Activated CD4-positive, alpha-beta memory T cell treated with anti-CD3 and anti-CD28 coated beads, Interleukin-2, amount 10 ng/mL, durations not matched to agents 7 days and 5 days (primary cell): ENCODE measurements at regions not wholly inside any gene's neighbourhood (a gene's known extent, or its start where the extent isn't known, plus 50 kb on each side); places are given as distances from the start of the nearest gene placed in this dataset.

ENCODE experiments used
- CTCF ChIA-PET: fragments of 350-600 bp; sonication (Branson Sonifier 250); formaldehyde crosslinking; loops from one replicate; lab custom pipeline; 2021; ENCODE audit warnings: antibody characterized with exemption, inconsistent platforms; lab: Charles Lee
- POLR2A ChIA-PET: fragments of 350-600 bp; sonication (Branson Sonifier 250); formaldehyde crosslinking; loops from one replicate; lab custom pipeline; 2021; ENCODE audit warnings: antibody characterized with exemption; lab: Charles Lee
- DNase-seq: peaks from one replicate; pipeline ENCODE4 v3.0.0-alpha.2; 2020
- H3K27ac Mint-ChIP-seq: one replicate; pipeline ENCODE4 v1.8.0; 2021; ENCODE audit warnings: mild to moderate bottlenecking, mixed read lengths
- H3K27me3 Mint-ChIP-seq: one replicate; pipeline ENCODE4 v1.8.0; 2021; ENCODE audit warnings: mixed read lengths
- H3K36me3 Mint-ChIP-seq: one replicate; pipeline ENCODE4 v1.8.0; 2021; ENCODE audit warnings: low read depth, mixed read lengths
- H3K4me1 Mint-ChIP-seq: one replicate; pipeline ENCODE4 v1.8.0; 2021; ENCODE audit warnings: mixed read lengths
- H3K4me3 Mint-ChIP-seq: one replicate; pipeline ENCODE4 v1.8.0; 2021; ENCODE audit warnings: mild to moderate bottlenecking, mixed read lengths
- H3K9me3 Mint-ChIP-seq: one replicate; pipeline ENCODE4 v1.8.0; 2021; ENCODE audit warnings: mixed read lengths

DNA sequence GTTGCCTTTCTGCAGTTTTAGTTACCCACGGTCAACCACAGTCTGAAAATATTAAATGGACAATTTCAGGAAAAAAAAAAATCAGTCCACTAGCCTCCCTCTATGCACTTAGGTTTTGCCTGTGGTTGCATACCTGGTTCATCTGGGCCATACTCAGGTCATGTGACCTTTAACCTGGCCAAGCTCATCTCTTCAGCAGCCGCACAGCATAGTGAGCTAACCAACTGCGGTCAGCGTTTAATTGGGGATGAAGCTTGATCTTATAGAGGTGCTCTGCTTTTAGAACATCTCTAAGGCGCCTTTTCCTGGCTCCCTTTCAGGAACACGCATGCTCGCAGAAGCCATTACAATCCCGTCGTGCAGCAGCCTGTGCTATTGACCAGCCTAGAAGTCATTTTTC is 177.2 kb upstream of the HMGA2 start:
- CTCF ChIA-PET = no interaction called here
- POLR2A ChIA-PET = no interaction called here
- no peak for DNase-seq
- Mint-ChIP-seq H3K27me3 (peaks cover 2% of the 10 kb centered on the region), H3K27ac (no peak overlapping the region), H3K36me3 (no peaks in the 10 kb centered on the region), H3K4me3 (no peak overlapping the region), H3K4me1 (no peaks in the 10 kb centered on the region), H3K9me3 (no peaks in the 10 kb centered on the region)

DNA sequence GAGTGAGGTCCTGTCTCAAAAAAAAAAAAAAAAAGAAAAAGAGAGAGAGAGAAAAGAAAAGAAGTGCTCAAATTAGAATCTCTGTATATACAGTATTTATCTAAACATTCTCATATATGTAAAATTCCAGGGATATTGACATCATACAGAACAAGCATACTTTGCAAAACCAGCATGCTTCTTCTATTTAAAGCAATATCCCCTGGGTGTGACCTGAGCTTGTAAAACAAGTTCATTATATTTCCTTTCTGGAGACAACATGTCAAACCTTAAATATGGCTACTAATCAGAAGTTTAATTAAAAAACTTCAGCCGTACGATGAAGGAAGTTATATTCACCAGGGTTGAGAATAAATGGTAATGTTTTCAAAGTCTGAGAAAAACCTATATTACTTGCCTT is 175.8 kb upstream of the HMGA2 start:
- no peaks in the 10 kb centered on the region for H3K4me1 Mint-ChIP-seq
- POLR2A ChIA-PET = no interaction called here
- H3K27ac Mint-ChIP-seq = no peak overlapping the region
- no peaks in the 10 kb centered on the region for H3K9me3 Mint-ChIP-seq
- DNase-seq = no peak
- no peak overlapping the region for H3K4me3 Mint-ChIP-seq
- H3K36me3 Mint-ChIP-seq = no peaks in the 10 kb centered on the region
- CTCF ChIA-PET = no interaction called here
- peaks cover 2% of the 10 kb centered on the region for H3K27me3 Mint-ChIP-seq

DNA sequence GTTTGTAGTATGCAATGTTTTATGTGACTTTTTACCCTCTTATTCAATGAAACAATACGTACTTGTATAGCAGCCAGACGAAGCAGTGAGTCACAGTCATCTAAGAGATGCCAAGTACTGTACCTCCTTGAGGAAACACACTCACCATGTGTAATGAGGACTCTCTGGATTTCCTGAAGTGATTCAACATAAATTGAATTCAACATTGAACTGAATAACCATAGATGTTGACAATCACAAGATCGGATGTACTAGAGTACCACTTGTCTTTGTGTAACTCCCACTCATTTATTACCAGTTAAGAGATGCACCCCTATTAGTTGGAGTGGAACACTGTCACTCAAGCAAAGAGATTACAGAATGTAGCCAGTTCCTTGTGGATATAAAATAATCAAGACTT is 175.2 kb upstream of the HMGA2 start:
- H3K9me3 Mint-ChIP-seq = no peaks in the 10 kb centered on the region
- CTCF ChIA-PET = no interaction called here

DNA sequence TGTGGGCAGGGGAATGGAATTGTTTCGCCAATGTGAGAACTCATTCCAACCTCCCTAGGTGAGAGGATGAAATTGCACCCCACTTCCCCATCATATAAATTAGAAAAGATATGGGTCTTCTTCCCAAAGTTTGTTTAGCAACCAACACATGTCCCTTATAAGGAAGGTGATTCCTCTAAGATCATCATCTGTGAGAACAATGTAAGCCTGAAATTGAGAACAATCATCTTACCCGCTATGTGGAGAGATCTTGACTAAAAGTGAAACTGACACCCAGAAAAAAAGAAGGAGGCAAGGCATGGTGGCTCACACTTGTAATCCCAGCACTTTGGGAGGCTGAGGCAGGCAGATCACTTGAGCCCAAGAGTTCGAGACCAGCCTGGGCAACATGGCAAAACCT is 173.2 kb upstream of the HMGA2 start:
- no peaks in the 10 kb centered on the region for H3K4me1 Mint-ChIP-seq
- DNase-seq = no peak
- CTCF ChIA-PET = no interaction called here
- H3K36me3 Mint-ChIP-seq = no peaks in the 10 kb centered on the region
- no peaks in the 10 kb centered on the region for H3K9me3 Mint-ChIP-seq
- POLR2A ChIA-PET = no interaction called here
- no peak overlapping the region for H3K4me3 Mint-ChIP-seq
- H3K27ac Mint-ChIP-seq = no peak overlapping the region
- H3K27me3 Mint-ChIP-seq = peaks cover 2% of the 10 kb centered on the region

More for the DNA sequence above, 175.2 kb upstream of the HMGA2 start:
- H3K36me3 Mint-ChIP-seq = no peaks in the 10 kb centered on the region
- no peak for DNase-seq
- H3K27me3 Mint-ChIP-seq = peaks cover 2% of the 10 kb centered on the region
- no peaks in the 10 kb centered on the region for H3K4me1 Mint-ChIP-seq
- POLR2A ChIA-PET = no interaction called here
- no peak overlapping the region for H3K27ac Mint-ChIP-seq
- H3K4me3 Mint-ChIP-seq = no peak overlapping the region

DNA sequence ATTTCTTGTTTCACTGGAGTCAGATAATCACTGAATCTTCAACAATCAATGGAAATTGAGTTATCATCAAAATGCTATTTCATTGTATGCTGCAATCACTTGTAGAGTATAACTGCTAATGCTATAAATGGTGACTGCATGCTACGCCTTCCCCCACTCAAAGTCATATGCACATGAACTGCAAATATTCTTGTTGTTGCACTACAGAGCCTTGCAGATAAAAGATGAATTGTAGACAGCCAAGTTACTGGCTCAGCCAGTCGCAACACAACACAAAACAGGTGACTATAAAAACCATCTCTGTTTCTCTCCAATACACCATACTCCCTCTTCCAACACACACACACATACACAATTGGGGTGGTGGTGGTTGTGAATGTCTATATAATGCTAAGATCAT is 171.0 kb upstream of the HMGA2 start:
- H3K4me3 Mint-ChIP-seq = no peak overlapping the region
- CTCF ChIA-PET = no interaction called here
- POLR2A ChIA-PET = no interaction called here

DNA sequence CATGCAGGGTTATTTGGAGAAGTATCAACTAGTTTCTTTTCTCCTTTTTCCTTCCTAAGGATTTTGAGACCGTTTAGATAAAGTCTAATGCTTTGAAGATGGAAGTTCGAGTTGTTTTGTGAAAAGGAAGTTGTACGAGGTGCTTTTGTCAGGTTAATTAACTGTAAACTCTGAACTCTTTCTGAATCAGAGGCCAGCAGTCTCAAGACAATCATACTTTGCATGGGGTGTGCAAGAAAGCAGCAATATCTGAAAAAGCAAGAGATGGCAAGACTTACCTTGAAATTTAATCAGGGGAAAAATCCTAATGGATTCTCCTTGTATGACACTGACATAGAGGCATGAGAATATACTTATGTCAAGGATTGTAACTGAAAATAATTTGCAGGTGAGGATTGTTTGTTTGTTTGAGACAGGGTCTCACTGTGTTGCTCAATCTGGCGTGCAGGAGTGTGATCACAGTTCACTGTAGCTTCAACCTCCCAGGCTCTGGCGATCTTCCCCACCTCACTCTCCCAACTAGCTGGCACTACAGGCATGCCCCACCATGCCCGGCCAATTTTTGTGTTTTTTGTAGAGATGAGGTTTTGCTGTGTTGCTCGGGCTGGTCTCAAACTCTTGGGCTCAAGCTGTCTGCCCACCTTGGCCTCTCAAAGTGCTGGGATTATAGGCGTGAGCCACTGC is 170.2 kb upstream of the HMGA2 start:
- DNase-seq = no peak
- CTCF ChIA-PET = no interaction called here
- H3K9me3 Mint-ChIP-seq = no peaks in the 10 kb centered on the region

More for the DNA sequence above, 171.0 kb upstream of the HMGA2 start:
- Mint-ChIP-seq H3K27ac (no peak overlapping the region), H3K36me3 (no peaks in the 10 kb centered on the region), H3K4me1 (peaks cover 3% of the 10 kb centered on the region), H3K9me3 (no peaks in the 10 kb centered on the region), H3K27me3 (peaks cover 2% of the 10 kb centered on the region)
- DNase-seq = no peak

DNA sequence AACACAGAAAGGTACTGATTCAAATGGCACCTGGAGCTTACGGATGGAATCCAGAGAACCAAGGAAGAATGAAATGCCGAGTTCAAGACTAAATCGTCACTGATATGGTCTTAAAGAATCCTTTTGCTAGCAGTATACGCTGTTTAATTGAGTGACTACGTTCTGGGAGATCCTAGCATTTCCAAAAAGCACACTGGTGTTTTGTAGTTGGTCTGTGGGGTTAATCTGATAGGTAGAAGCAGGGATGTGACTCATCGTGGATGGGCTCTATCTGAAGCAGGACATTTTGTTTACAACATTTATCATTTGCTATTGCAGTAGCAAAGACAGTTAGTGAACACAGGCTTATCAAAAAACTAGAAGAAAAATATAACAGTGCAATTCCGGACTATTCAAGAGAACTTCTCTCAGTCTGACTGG is 169.2 kb upstream of the HMGA2 start:
- Mint-ChIP-seq H3K4me3 (no peak overlapping the region), H3K27ac (no peak overlapping the region), H3K4me1 (peaks cover 3% of the 10 kb centered on the region), H3K9me3 (no peaks in the 10 kb centered on the region), H3K27me3 (peaks cover 8% of the 10 kb centered on the region), H3K36me3 (no peaks in the 10 kb centered on the region)
- POLR2A ChIA-PET = no interaction called here
- DNase-seq = no peak
- CTCF ChIA-PET = no interaction called here

More for the DNA sequence above, 170.2 kb upstream of the HMGA2 start:
- POLR2A ChIA-PET = no interaction called here
- Mint-ChIP-seq H3K27me3 (peaks cover 2% of the 10 kb centered on the region), H3K4me3 (no peak overlapping the region), H3K27ac (no peak overlapping the region), H3K4me1 (peaks cover 3% of the 10 kb centered on the region), H3K36me3 (no peaks in the 10 kb centered on the region)

DNA sequence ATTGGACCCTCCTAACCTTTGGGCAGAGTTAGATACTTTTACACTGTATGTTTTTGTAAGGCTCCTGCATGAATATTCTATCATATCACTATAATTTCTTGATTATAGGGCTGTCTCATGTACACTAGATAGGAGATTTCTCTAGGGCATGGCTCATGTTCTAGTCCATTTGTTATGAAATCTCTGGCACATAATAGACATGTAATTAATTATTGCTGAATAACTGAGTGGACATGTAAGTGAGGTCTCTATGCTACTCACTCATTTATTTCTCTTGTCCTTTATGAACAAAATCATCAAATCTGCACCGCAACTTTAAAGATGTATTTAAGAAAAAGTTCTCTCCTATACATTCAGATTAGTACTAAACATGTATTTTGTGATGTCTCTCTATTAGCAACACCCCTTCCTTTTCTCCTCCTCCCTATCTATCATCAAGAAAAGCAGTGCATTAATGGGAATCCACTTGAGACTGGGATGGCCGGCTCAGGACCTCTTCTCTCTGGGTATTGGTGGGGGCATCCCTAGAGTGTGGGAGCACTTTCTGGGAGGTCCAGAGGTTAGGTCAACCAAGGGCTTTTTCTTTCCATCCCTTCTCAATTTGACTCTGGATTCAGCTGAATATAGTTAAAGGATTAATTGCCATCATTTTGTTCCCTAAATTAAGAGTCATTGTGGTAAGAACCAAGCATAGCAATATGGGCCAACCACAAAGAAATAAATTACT is 168.0 kb upstream of the HMGA2 start:
- no peak overlapping the region for H3K4me3 Mint-ChIP-seq
- no peaks in the 10 kb centered on the region for H3K9me3 Mint-ChIP-seq
- DNase-seq = no peak
- H3K4me1 Mint-ChIP-seq = peaks cover 3% of the 10 kb centered on the region
- POLR2A ChIA-PET = no interaction called here
- CTCF ChIA-PET = no interaction called here
- H3K27ac Mint-ChIP-seq = no peak overlapping the region
- no peaks in the 10 kb centered on the region for H3K36me3 Mint-ChIP-seq
- peaks cover 8% of the 10 kb centered on the region for H3K27me3 Mint-ChIP-seq

DNA sequence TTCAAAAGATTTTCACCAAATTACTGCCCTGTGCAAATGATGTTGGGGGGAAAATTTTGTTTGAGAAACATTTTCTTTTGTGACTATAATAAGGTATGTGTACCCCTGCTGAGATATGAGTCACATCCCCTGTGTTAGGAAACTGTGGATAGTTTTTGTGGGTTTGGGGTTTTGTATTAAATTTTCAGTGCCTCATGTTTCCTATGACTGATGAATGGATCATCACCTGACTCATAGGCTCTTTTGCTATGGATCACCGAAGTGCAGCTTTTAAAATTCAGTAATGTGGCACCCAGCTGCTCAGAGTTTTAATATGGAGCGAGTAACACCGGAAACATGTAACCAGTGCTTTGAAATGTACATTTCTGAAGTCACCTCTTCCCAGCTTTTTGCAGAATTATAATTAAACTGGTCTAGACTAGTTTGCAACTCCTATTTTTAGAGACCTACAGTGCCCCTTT is 167.4 kb upstream of the HMGA2 start:
- Mint-ChIP-seq H3K4me1 (peaks cover 3% of the 10 kb centered on the region), H3K27ac (no peak overlapping the region), H3K9me3 (no peaks in the 10 kb centered on the region), H3K4me3 (no peak overlapping the region), H3K27me3 (peaks cover 8% of the 10 kb centered on the region), H3K36me3 (no peaks in the 10 kb centered on the region)
- ChIA-PET CTCF (no interaction called here), POLR2A (no interaction called here)
- no peak for DNase-seq

DNA sequence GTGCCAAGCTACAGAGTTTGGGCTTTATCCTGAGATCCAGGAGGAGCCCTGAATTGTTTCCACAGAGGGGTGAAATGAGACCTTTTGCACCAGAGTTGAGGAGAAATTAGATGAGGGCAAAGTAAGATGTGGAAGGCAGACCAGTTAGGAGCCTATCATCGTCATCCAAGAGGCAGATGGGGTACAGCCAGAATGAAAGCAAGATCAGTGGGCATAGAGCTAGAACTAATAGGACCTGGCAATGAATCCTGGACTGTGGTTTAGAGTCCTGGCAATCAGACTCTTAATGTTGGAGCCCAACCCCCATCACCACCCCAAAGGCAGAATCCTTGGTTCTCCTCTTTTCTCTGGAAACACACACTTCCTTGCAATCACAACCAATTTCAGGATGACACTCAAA is 166.6 kb upstream of the HMGA2 start:
- CTCF ChIA-PET = no interaction called here
- Mint-ChIP-seq H3K27me3 (peaks cover 8% of the 10 kb centered on the region), H3K36me3 (no peaks in the 10 kb centered on the region), H3K4me3 (no peak overlapping the region), H3K27ac (no peak overlapping the region), H3K9me3 (no peaks in the 10 kb centered on the region), H3K4me1 (peaks cover 3% of the 10 kb centered on the region)
- DNase-seq = no peak
- POLR2A ChIA-PET = no interaction called here

DNA sequence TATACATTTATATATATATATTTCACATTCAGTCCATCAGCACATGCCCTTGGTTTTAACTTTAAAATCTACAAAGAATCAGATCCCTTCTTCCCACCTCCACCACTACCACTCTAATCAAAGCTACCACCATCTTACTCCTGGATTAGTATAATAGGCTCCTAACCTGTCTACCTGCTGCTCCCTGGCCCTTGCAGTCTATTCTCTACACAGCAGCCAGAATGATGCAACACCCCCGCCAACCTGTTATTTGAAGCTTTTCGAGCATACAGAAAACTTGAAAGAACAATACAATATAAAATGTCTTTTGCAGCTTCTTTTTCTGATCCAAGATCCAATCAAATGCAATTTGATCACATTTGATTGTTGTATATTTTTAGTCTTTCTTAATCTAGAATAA is 165.9 kb upstream of the HMGA2 start:
- CTCF ChIA-PET = no interaction called here

DNA sequence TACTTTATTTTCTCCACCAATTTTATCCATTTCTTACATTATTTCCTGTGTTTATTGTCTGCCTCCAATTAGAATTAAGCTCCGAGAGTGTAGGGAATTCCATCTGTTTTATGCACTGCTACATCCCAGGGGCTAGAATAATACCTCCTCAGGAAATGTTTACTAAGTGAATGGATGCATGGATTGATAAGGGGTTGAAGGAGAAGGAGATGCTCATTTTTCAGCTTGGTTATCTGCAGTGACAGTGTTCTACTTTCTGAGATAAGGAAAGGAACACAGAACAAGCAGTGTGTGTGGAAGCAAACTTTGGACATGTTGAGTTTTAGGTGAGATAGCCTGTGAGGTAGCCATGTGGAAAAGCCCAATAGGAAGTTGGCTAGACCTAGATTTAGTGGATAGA is 164.6 kb upstream of the HMGA2 start:
- Mint-ChIP-seq H3K27me3 (peaks cover 8% of the 10 kb centered on the region), H3K27ac (no peak overlapping the region), H3K4me3 (no peak overlapping the region), H3K36me3 (no peaks in the 10 kb centered on the region), H3K9me3 (no peaks in the 10 kb centered on the region), H3K4me1 (peaks cover 3% of the 10 kb centered on the region)
- POLR2A ChIA-PET = no interaction called here
- no peak for DNase-seq
- CTCF ChIA-PET = no interaction called here

More for the DNA sequence above, 165.9 kb upstream of the HMGA2 start:
- POLR2A ChIA-PET = no interaction called here
- DNase-seq = no peak
- Mint-ChIP-seq H3K27me3 (peaks cover 8% of the 10 kb centered on the region), H3K4me1 (peaks cover 3% of the 10 kb centered on the region), H3K27ac (no peak overlapping the region), H3K4me3 (no peak overlapping the region), H3K9me3 (no peaks in the 10 kb centered on the region), H3K36me3 (no peaks in the 10 kb centered on the region)

DNA sequence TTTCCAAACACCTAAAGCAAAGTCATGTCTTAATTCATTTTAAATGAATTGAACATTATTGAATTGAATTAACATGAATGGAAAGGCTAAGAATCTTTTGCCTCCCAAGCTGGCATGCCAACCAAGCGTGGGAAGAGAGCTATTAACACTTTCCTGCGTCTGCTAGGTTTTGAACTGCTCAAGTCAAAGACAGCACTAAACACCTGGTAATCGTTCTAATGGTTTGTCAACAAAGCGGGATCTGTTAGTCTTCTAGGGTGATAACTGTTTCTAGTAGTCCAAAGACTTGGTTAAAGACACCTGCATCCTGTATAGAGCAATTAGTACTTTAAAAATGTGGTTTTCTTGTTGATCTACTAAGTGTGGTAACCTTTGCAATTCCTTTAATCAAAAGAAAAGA is 164.2 kb upstream of the HMGA2 start:
- H3K4me3 Mint-ChIP-seq = no peak overlapping the region
- POLR2A ChIA-PET = no interaction called here
- H3K36me3 Mint-ChIP-seq = no peaks in the 10 kb centered on the region
- no peak for DNase-seq
- peaks cover 3% of the 10 kb centered on the region for H3K4me1 Mint-ChIP-seq
- H3K27me3 Mint-ChIP-seq = peaks cover 8% of the 10 kb centered on the region
- H3K27ac Mint-ChIP-seq = no peak overlapping the region
- CTCF ChIA-PET = no interaction called here
- H3K9me3 Mint-ChIP-seq = no peaks in the 10 kb centered on the region

DNA sequence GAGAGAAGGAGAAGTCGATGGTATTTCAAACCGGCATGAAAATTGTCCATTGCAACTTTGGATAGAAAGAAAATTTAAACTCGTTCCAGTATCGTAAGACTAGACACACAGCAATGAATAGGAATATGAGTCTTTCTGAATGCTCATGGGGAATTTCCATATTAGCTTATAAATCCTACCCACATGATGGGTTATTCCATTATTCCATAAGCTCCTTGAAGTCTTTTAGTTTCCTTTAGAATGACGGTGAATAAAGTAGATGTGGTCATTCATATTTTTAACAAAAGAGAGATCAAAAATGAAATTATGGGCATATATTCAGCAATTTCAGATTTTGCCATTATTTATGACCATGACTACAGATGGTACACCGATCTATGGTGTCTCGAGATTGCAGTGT is 163.4 kb upstream of the HMGA2 start:
- H3K27me3 Mint-ChIP-seq = peaks cover 7% of the 10 kb centered on the region
- ChIA-PET POLR2A (no interaction called here), CTCF (no interaction called here)

More for the DNA sequence above, 163.4 kb upstream of the HMGA2 start:
- H3K4me3 Mint-ChIP-seq = no peak overlapping the region
- H3K9me3 Mint-ChIP-seq = no peaks in the 10 kb centered on the region
- no peaks in the 10 kb centered on the region for H3K36me3 Mint-ChIP-seq
- peaks cover 3% of the 10 kb centered on the region for H3K4me1 Mint-ChIP-seq
- DNase-seq = no peak
- no peak overlapping the region for H3K27ac Mint-ChIP-seq
